Stimulated activated CD4-positive, alpha-beta T cell treated with anti-CD3 and anti-CD28 coated beads, Interleukin-12 subunit alpha, Interleukin-12 subunit beta, amount 100 ng/mL, for 48 hours (primary cell): ENCODE measurements at regions not wholly inside any gene's neighbourhood (a gene's known extent, or its start where the extent isn't known, plus 50 kb on each side); places are given as distances from the start of the nearest gene placed in this dataset.
"Not testable (repeated sequence)": the region's sequence is repeated elsewhere in the genome, so short reads cannot be mapped to it uniquely, and the experiment has no call there.

Source experiments
- DNase-seq, 3 donors: peaks; one replicate each; pipeline ENCODE4 v3.0.0-alpha.2; 2020; ENCODE audit warnings: low read depth in 2 of 3, low spot score in 1 of 3

GRCh38 chr6:50457351-50457750 is 256.0 kb upstream of the TFAP2D start:
- no peak for DNase-seq

- DNase-seq, result no peak
Observed at GRCh38 chr6:50461696-50462095, 251.6 kb upstream of the TFAP2D start.

GRCh38 chr6:50463931-50464330 is 249.4 kb upstream of the TFAP2D start:
- no peak for DNase-seq

GRCh38 chr6:50467931-50468330 is 245.4 kb upstream of the TFAP2D start:
- DNase-seq, result no peak

- no peak for DNase-seq
Observed at GRCh38 chr6:50471041-50471440, 242.3 kb upstream of the TFAP2D start.

GRCh38 chr6:50510361-50510760 is 203.0 kb upstream of the TFAP2D start:
- DNase-seq, result no peak

GRCh38 chr6:50520326-50521266 is 192.7 kb upstream of the TFAP2D start:
- DNase-seq, result no peak

- DNase-seq, result no peak
Observed at GRCh38 chr6:50524341-50524740, 189.0 kb upstream of the TFAP2D start.

- DNase-seq, result no peak
Observed at GRCh38 chr6:50527985-50528384, 185.3 kb upstream of the TFAP2D start.

GRCh38 chr6:50539447-50539846 is 173.9 kb upstream of the TFAP2D start:
- no peak for DNase-seq

- no peak for DNase-seq
Observed at GRCh38 chr6:50541941-50542340, 171.4 kb upstream of the TFAP2D start.

GRCh38 chr6:50543666-50544065 is 169.7 kb upstream of the TFAP2D start:
- DNase-seq, result no peak

- DNase-seq, result no peak
Observed at GRCh38 chr6:50549026-50549425, 164.3 kb upstream of the TFAP2D start.

GRCh38 chr6:50549475-50549874 is 163.9 kb upstream of the TFAP2D start:
- DNase-seq, result no peak

- no peak for DNase-seq
Observed at GRCh38 chr6:50555982-50556381, 157.3 kb upstream of the TFAP2D start.

GRCh38 chr6:50565004-50565403 is 148.3 kb upstream of the TFAP2D start:
- DNase-seq, result no peak

GRCh38 chr6:50571230-50571629 is 142.1 kb upstream of the TFAP2D start:
- DNase-seq, result not testable (repeated sequence)

GRCh38 chr6:50585441-50586330 is 127.6 kb upstream of the TFAP2D start:
- DNase-seq, result no peak

GRCh38 chr6:50586331-50586675 is 127.0 kb upstream of the TFAP2D start:
- no peak for DNase-seq

GRCh38 chr6:50589751-50590470 is 123.4 kb upstream of the TFAP2D start:
- DNase-seq, result no peak

GRCh38 chr6:50591135-50591534 is 122.2 kb upstream of the TFAP2D start:
- DNase-seq, result no peak
